ENCODE measurements at regions not wholly inside any gene's neighbourhood (a gene's known extent, or its start where the extent isn't known, plus 50 kb on each side); places are given as distances from the start of the nearest gene placed in this dataset.

- H3K9me3 ChIP-seq: no peaks in the 10 kb centered on the region
- H3K27me3 ChIP-seq: no peaks in the 10 kb centered on the region
- no peak for TF ChIP-seq CTCF (IDR thresholded peaks at IDR 0.05)
- no peak overlapping the region for H3K27ac ChIP-seq
- no peaks in the 10 kb centered on the region for H3K36me3 ChIP-seq
- no peak for DNase-seq (ENCODE audit: low spot score)
- H3K4me3 ChIP-seq: no peak overlapping the region
- H3K4me1 ChIP-seq: no peaks in the 10 kb centered on the region
Measured at GRCh38 chr7:136370137-136370536, 393.0 kb upstream of the MTPN start.

GRCh38 chr7:136369225-136369624 lies 392.1 kb upstream of the MTPN start:
- Histone ChIP-seq H3K27ac (no peak overlapping the region), H3K4me3 (no peak overlapping the region), H3K9me3 (no peaks in the 10 kb centered on the region), H3K36me3 (no peaks in the 10 kb centered on the region), H3K4me1 (no peaks in the 10 kb centered on the region), H3K27me3 (no peaks in the 10 kb centered on the region)
- TF ChIP-seq CTCF (IDR thresholded peaks at IDR 0.05): no peak
- DNase-seq (ENCODE audit: low spot score): no peak

GRCh38 chr7:136359333-136359903 lies 382.3 kb upstream of the MTPN start:
- Histone ChIP-seq H3K27ac (no peak overlapping the region), H3K4me3 (no peak overlapping the region), H3K27me3 (no peaks in the 10 kb centered on the region), H3K9me3 (peaks cover 0 to 5% of the 10 kb centered on the region in 2 donors), H3K4me1 (no peaks in the 10 kb centered on the region), H3K36me3 (no peaks in the 10 kb centered on the region)
- no peak for DNase-seq (ENCODE audit: low spot score)
- TF ChIP-seq CTCF (IDR thresholded peaks at IDR 0.05): no peak

- no peaks in the 10 kb centered on the region for H3K4me1 ChIP-seq
- TF ChIP-seq CTCF (IDR thresholded peaks at IDR 0.05): no peak
- H3K9me3 ChIP-seq: no peaks in the 10 kb centered on the region
- H3K27ac ChIP-seq: no peak overlapping the region
- no peak for DNase-seq (ENCODE audit: low spot score)
- no peaks in the 10 kb centered on the region for H3K27me3 ChIP-seq
- H3K4me3 ChIP-seq: no peak overlapping the region
- H3K36me3 ChIP-seq: no peaks in the 10 kb centered on the region
Measured at GRCh38 chr7:136353287-136353686, 376.1 kb upstream of the MTPN start.

- no peak overlapping the region for H3K27ac ChIP-seq
- H3K9me3 ChIP-seq: no peaks in the 10 kb centered on the region
- DNase-seq (ENCODE audit: low spot score): no peak
- H3K36me3 ChIP-seq: no peaks in the 10 kb centered on the region
- H3K4me1 ChIP-seq: no peaks in the 10 kb centered on the region
- TF ChIP-seq CTCF (IDR thresholded peaks at IDR 0.05): no peak
- H3K4me3 ChIP-seq: no peak overlapping the region
- no peaks in the 10 kb centered on the region for H3K27me3 ChIP-seq
Measured at GRCh38 chr7:136348542-136349192, 371.5 kb upstream of the MTPN start.

GRCh38 chr7:136348142-136348541 lies 371.0 kb upstream of the MTPN start:
- H3K27ac ChIP-seq: no peak overlapping the region
- no peak for DNase-seq (ENCODE audit: low spot score)
- no peaks in the 10 kb centered on the region for H3K36me3 ChIP-seq
- H3K4me3 ChIP-seq: no peak overlapping the region
- no peaks in the 10 kb centered on the region for H3K27me3 ChIP-seq
- TF ChIP-seq CTCF (IDR thresholded peaks at IDR 0.05): no peak
- no peaks in the 10 kb centered on the region for H3K9me3 ChIP-seq
- no peaks in the 10 kb centered on the region for H3K4me1 ChIP-seq
